CD14-positive monocyte (primary cell): ENCODE measurements at regions not wholly inside any gene's neighbourhood (a gene's known extent, or its start where the extent isn't known, plus 50 kb on each side); places are given as distances from the start of the nearest gene placed in this dataset.

ENCODE experiments used
- DNase-seq, 3 donors: peaks; one replicate each; pipeline ENCODE4 v3.0.0-alpha.2; 2011 to 2022
- H2AFZ ChIP-seq: 2 replicates; pipeline ENCODE4 v1.6.0; 2012; ENCODE audit warnings: mild to moderate bottlenecking, low read depth, low read length, inconsistent platforms; ENCODE audit not compliant: insufficient read depth, poor library complexity, severe bottlenecking
- H3K27ac ChIP-seq, 2 donors: 1 replicate in 1 of 2; 2 replicates in 1 of 2; pipeline ENCODE4 v1.5.1; 2012 to 2013; ENCODE audit warnings: low read length in 2 of 2, control low read depth in 1 of 2, inconsistent platforms in 1 of 2, low read depth in 1 of 2, mild to moderate bottlenecking in 1 of 2
- H3K27me3 ChIP-seq, 2 donors: one replicate each; pipeline versions ENCODE4 v1.6.0 to v1.6.1; 2011 to 2013; ENCODE audit warnings: low read length in 2 of 2; ENCODE audit not compliant: control insufficient read depth in 2 of 2, insufficient read depth in 2 of 2
- H3K36me3 ChIP-seq, 2 donors: replicated peaks in 1 of 2; 1 replicate in 1 of 2; 2 replicates in 1 of 2; pipeline versions ENCODE4 v1.5.1 to v1.6.1; 2012 to 2013; ENCODE audit warnings: low read length in 2 of 2, control low read depth in 1 of 2, inconsistent platforms in 1 of 2, mild to moderate bottlenecking in 1 of 2; ENCODE audit not compliant: insufficient read depth in 2 of 2, control insufficient read depth in 1 of 2
- H3K4me1 ChIP-seq, 2 donors: 1 replicate in 1 of 2; 2 replicates in 1 of 2; pipeline versions ENCODE4 v1.5.1 to v1.6.1; 2012 to 2013; ENCODE audit warnings: low read length in 2 of 2, control low read depth in 1 of 2, inconsistent platforms in 1 of 2, mild to moderate bottlenecking in 1 of 2, moderate library complexity in 1 of 2; ENCODE audit not compliant: insufficient read depth in 2 of 2, control insufficient read depth in 1 of 2
- H3K4me2 ChIP-seq: replicated peaks from 2 replicates; pipeline ENCODE3; 2012; ENCODE audit warnings: low read length, moderate library complexity, mild to moderate bottlenecking; ENCODE audit not compliant: poor library complexity, severe bottlenecking; ENCODE audit errors: extremely low read depth
- H3K4me3 ChIP-seq, 3 experiments: fragments of 200-600 bp in 1 of 3; sonication (generic) in 1 of 3; replicated peaks in 1 of 3; 1 replicate in 2 of 3; 2 replicates in 1 of 3; pipeline ENCODE4 v1.5.1; 2011 to 2013; ENCODE audit warnings: low read length in 3 of 3, mild to moderate bottlenecking in 3 of 3, control low read depth in 2 of 3, low read depth in 2 of 3, inconsistent platforms in 1 of 3, moderate library complexity in 1 of 3
- H3K79me2 ChIP-seq: 2 replicates; pipeline ENCODE4 v1.6.0; 2012; ENCODE audit warnings: mild to moderate bottlenecking, control low read depth, inconsistent platforms, low read length, moderate library complexity; ENCODE audit not compliant: insufficient read depth
- H3K9ac ChIP-seq: 2 replicates; pipeline ENCODE4 v1.6.0; 2017; ENCODE audit warnings: low read length, mild to moderate bottlenecking; ENCODE audit not compliant: insufficient read depth, poor library complexity, severe bottlenecking
- H3K9me3 ChIP-seq, 2 donors: replicated peaks in 1 of 2; 1 replicate in 1 of 2; 2 replicates in 1 of 2; pipeline versions ENCODE4 v1.5.1 to v1.6.1; 2012 to 2013; ENCODE audit warnings: low read length in 2 of 2, control low read depth in 1 of 2; ENCODE audit not compliant: control insufficient read depth in 1 of 2, insufficient read depth in 1 of 2
- H4K20me1 ChIP-seq: 2 replicates; pipeline ENCODE4 v1.6.0; 2012; ENCODE audit warnings: mild to moderate bottlenecking, low read length, control low read depth, moderate library complexity; ENCODE audit not compliant: insufficient read depth
- H3K27ac Mint-ChIP-seq, 7 donors: one replicate each; pipeline ENCODE4 v1.8.0; 2020; ENCODE audit warnings: mild to moderate bottlenecking in 7 of 7, mixed read lengths in 7 of 7, moderate library complexity in 6 of 7, inconsistent platforms in 2 of 7
- H3K27me3 Mint-ChIP-seq, 3 donors: one replicate each; pipeline ENCODE4 v1.8.0; 2021 to 2022; ENCODE audit warnings: low read depth in 3 of 3, mild to moderate bottlenecking in 3 of 3, mixed read lengths in 3 of 3, moderate library complexity in 3 of 3, inconsistent platforms in 1 of 3
- H3K36me3 Mint-ChIP-seq, 2 donors: one replicate each; pipeline ENCODE4 v1.8.0; 2020; ENCODE audit warnings: mixed read lengths in 2 of 2, inconsistent platforms in 1 of 2, mild to moderate bottlenecking in 1 of 2
- H3K4me1 Mint-ChIP-seq: one replicate; pipeline ENCODE4 v1.8.0; 2020; ENCODE audit warnings: mild to moderate bottlenecking, mixed read lengths
- H3K4me3 Mint-ChIP-seq, 2 donors: one replicate each; pipeline ENCODE4 v1.8.0; 2020; ENCODE audit warnings: mild to moderate bottlenecking in 2 of 2, mixed read lengths in 2 of 2, moderate library complexity in 1 of 2
- H3K9me3 Mint-ChIP-seq, 7 donors: one replicate each; pipeline ENCODE4 v1.8.0; 2020 to 2022; ENCODE audit warnings: mixed read lengths in 7 of 7, mild to moderate bottlenecking in 6 of 7, moderate library complexity in 6 of 7, inconsistent platforms in 2 of 7
- CTCF ChIP-seq: fragments of 200-600 bp; IDR thresholded peaks from one replicate; pipeline ENCODE4 v1.8.0; 2022; ENCODE audit warnings: antibody characterized with exemption, mild to moderate bottlenecking
- WGBS: methylation state at CpG from one replicate; pipeline ENCODE4 v1.1.5; 2013; ENCODE audit warnings: missing lambda C conversion rate; ENCODE audit not compliant: insufficient coverage; 5-methylcytosine and 5-hydroxymethylcytosine counted together
- intact Hi-C, 2 donors: fragments of 100-400 bp; cut with micrococcal nuclease; formaldehyde crosslinking; loops; one replicate each; pipeline versions ENCODE4 v1.15.0 to v1.15.1; 2023

- no peak overlapping the region for H3K9ac ChIP-seq
- no peaks in the 10 kb centered on the region for H3K36me3 ChIP-seq
- H3K27me3 ChIP-seq, result no peaks in the 10 kb centered on the region
- Mint-ChIP-seq H3K36me3 (no peaks in the 10 kb centered on the region), H3K27ac (no peak overlapping the region), H3K4me3 (no peak overlapping the region), H3K4me1 (no peaks in the 10 kb centered on the region), H3K27me3 (no peaks in the 10 kb centered on the region), H3K9me3 (peaks cover 0 to 8% (median 3%) of the 10 kb centered on the region in 7 donors)
- no peaks in the 10 kb centered on the region for H3K9me3 ChIP-seq
- no peaks in the 10 kb centered on the region for H4K20me1 ChIP-seq
- no peak for TF ChIP-seq CTCF
- H3K4me2 ChIP-seq, result no peak overlapping the region
- DNase-seq, result no peak
- WGBS, result no CpG with 5 or more reads among the region's 1 CpG
- intact Hi-C loops, result no loop called here
- no peaks in the 10 kb centered on the region for H3K79me2 ChIP-seq
- H3K4me1 ChIP-seq, result no peaks in the 10 kb centered on the region
- H2AFZ ChIP-seq, result no peak overlapping the region
- H3K4me3 ChIP-seq, result no peak overlapping the region
- H3K27ac ChIP-seq, result no peak overlapping the region
These were observed 392.1 kb downstream of the TDRD15 start for GRCh38 chr2:21515903-21516302.

GRCh38 chr2:21519412-21519811 lies 395.6 kb downstream of the TDRD15 start:
- Histone ChIP-seq H3K36me3 (no peaks in the 10 kb centered on the region), H3K4me1 (no peaks in the 10 kb centered on the region), H4K20me1 (no peaks in the 10 kb centered on the region), H3K4me2 (no peak overlapping the region), H3K27ac (no peak overlapping the region), H3K4me3 (no peak overlapping the region), H3K79me2 (no peaks in the 10 kb centered on the region), H3K9ac (no peak overlapping the region), H3K9me3 (no peaks in the 10 kb centered on the region), H2AFZ (no peak overlapping the region), H3K27me3 (no peaks in the 10 kb centered on the region)
- no CpG with 5 or more reads among the region's 1 CpG for WGBS
- no peaks in the 10 kb centered on the region for H3K4me1 Mint-ChIP-seq
- DNase-seq, result no peak
- intact Hi-C loops, result no loop called here
- TF ChIP-seq CTCF, result no peak
- H3K4me3 Mint-ChIP-seq, result no peak overlapping the region
- H3K27me3 Mint-ChIP-seq, result no peaks in the 10 kb centered on the region
- H3K9me3 Mint-ChIP-seq, result peaks cover 0 to 17% (median 7%) of the 10 kb centered on the region in 7 donors
- H3K27ac Mint-ChIP-seq, result no peak overlapping the region
- H3K36me3 Mint-ChIP-seq, result no peaks in the 10 kb centered on the region
